PC-3 (cell line): ENCODE measurements at regions not wholly inside any gene's neighbourhood (a gene's known extent, or its start where the extent isn't known, plus 50 kb on each side); places are given as distances from the start of the nearest gene placed in this dataset.

ENCODE experiments used
- EZH2phosphoT487 ChIP-seq: fragments of 300-600 bp; sonication (generic); IDR thresholded peaks from 2 replicates; pipeline ENCODE4 v1.6.1; 2018; ENCODE audit warnings: mild to moderate bottlenecking, antibody characterized with exemption, low read length, borderline replicate concordance
- TF ChIP-seq, protein P1 (sequence below): fragments of 300-600 bp; sonication (generic); conservative IDR thresholded peaks from 2 replicates; pipeline ENCODE4 v1.5.1; 2017; ENCODE audit warnings: antibody characterized with exemption, low read depth, mild to moderate bottlenecking, low read length

DNA sequence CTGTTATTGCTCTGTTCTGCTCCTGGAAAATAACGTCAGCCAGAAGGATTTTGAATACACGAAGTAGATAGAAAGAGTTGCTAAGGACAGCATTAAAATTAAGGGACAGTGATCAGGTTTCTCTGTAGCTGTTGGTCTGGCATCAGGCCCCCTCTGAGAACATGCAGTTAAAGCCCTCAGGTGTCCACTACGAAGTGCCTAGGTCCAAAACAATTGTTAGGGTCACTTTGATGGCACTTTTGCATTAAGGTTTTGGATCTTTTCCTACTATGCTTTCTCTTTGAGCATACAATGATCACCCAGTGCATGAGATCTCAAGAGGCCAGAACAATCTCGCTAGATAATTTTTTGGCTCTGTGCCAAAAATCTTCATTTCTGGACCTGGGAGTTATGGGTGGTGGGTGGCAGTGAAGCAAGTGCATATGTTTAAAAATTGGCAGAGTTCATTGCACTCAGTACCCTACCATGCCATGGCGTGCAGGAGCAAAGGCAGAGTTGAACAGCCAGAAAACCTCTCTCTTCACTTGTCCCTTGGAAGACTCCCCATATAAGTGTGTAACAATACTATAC, 797.6 kb downstream of the ROBO2 start:
- TF ChIP-seq EZH2phosphoT487 = no peak
- TF ChIP-seq, protein P1, sequence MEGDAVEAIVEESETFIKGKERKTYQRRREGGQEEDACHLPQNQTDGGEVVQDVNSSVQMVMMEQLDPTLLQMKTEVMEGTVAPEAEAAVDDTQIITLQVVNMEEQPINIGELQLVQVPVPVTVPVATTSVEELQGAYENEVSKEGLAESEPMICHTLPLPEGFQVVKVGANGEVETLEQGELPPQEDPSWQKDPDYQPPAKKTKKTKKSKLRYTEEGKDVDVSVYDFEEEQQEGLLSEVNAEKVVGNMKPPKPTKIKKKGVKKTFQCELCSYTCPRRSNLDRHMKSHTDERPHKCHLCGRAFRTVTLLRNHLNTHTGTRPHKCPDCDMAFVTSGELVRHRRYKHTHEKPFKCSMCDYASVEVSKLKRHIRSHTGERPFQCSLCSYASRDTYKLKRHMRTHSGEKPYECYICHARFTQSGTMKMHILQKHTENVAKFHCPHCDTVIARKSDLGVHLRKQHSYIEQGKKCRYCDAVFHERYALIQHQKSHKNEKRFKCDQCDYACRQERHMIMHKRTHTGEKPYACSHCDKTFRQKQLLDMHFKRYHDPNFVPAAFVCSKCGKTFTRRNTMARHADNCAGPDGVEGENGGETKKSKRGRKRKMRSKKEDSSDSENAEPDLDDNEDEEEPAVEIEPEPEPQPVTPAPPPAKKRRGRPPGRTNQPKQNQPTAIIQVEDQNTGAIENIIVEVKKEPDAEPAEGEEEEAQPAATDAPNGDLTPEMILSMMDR = no peak
